ENCODE measurements at regions not wholly inside any gene's neighbourhood (a gene's known extent, or its start where the extent isn't known, plus 50 kb on each side); places are given as distances from the start of the nearest gene placed in this dataset.

DNA sequence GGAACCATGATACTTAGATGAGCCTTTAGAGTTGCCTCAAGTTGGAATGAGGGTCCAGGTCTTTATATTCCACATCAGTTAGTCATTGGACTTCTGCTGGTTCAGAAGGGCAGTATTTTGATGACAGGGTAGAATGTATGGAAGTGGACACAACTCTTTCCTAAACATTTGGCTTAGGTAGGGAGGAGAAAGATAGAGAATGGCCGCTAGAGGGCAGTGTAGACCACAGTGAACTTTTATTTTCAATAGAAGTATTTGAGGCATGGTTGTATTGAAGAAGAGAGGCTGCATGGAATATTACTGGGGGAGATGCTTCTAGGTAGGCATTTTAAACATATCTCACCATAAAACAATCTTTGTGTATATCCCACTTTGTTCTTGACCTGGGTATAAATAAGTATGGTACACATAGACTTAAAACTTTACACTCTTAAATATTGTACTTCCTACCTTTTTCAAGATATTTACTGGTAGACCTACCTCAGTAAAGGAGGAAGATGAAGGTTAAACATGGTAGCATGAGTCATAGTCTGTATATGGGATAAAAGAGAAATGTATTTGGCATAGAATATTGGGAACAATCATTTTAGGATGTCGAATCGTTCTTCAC is 497.6 kb upstream of the FAM98A start:
- no TSS peak for BruUV-seq (replicated peaks)
- Histone ChIP-seq H3K27ac (ENCODE audit: low read depth, low read length, poor library complexity, severe bottlenecking) (no peak overlapping the region), H3K9me3 (ENCODE audit: low read depth, low read length, poor library complexity, severe bottlenecking) (no peaks in the 10 kb centered on the region), H3K4me1 (ENCODE audit: insufficient read depth, low read length, poor library complexity, severe bottlenecking) (no peaks in the 10 kb centered on the region), H3K36me3 (ENCODE audit: insufficient read depth, low read length, poor library complexity, severe bottlenecking) (no peaks in the 10 kb centered on the region), H3K4me3 (ENCODE audit: low read depth, low read length, poor library complexity, severe bottlenecking) (no peak overlapping the region), H3K27me3 (replicated peaks; ENCODE audit: insufficient read depth, low read depth, low read length, poor library complexity) (no peaks in the 10 kb centered on the region)
- POLR2A ChIA-PET (ENCODE audit: low non-redundant PET): no interaction called here
- intact Hi-C loops (cut with micrococcal nuclease; ENCODE audit: unreplicated experiment): loop anchor here (5.0 to 10.0 kb wide), 6 partner anchors 84 to 641 kb away; no protein-coding TSS in a partner anchor
- TF ChIP-seq EZH2 (IDR thresholded peaks at IDR 0.05; ENCODE audit: borderline replicate concordance, low read depth, low read length, poor library complexity, severe bottlenecking): no peak
- TF ChIP-seq, protein P1, sequence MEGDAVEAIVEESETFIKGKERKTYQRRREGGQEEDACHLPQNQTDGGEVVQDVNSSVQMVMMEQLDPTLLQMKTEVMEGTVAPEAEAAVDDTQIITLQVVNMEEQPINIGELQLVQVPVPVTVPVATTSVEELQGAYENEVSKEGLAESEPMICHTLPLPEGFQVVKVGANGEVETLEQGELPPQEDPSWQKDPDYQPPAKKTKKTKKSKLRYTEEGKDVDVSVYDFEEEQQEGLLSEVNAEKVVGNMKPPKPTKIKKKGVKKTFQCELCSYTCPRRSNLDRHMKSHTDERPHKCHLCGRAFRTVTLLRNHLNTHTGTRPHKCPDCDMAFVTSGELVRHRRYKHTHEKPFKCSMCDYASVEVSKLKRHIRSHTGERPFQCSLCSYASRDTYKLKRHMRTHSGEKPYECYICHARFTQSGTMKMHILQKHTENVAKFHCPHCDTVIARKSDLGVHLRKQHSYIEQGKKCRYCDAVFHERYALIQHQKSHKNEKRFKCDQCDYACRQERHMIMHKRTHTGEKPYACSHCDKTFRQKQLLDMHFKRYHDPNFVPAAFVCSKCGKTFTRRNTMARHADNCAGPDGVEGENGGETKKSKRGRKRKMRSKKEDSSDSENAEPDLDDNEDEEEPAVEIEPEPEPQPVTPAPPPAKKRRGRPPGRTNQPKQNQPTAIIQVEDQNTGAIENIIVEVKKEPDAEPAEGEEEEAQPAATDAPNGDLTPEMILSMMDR (conservative IDR thresholded peaks at IDR 0.05; ENCODE audit: low read depth, low read length): peak; percentile 81
- CTCF ChIA-PET: no interaction called here
- peak; percentile 79 for DNase-seq (ENCODE audit: low spot score)

DNA sequence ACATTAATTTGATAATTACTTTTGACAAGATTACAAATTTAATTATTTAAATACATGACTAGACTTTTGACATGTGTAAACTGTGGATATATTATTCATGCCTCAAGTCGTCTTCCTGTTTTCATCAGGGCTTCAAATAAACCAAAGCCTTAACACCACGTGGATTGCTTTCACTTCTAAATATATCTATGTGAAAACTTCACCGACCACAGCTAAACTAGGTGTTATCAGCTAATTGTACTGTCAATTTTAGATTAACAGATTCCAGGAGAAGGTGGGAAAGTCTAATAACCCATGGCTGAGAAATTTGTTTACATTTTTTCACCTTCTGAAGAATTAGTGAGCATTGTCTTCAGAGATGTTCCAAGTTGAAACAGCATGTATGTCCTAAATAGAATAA is 494.7 kb upstream of the FAM98A start:
- CTCF ChIA-PET: no interaction called here
- no peaks in the 10 kb centered on the region for H3K27me3 ChIP-seq (replicated peaks; ENCODE audit: insufficient read depth, low read depth, low read length, poor library complexity)
- no peaks in the 10 kb centered on the region for H3K9me3 ChIP-seq (ENCODE audit: low read depth, low read length, poor library complexity, severe bottlenecking)
- intact Hi-C loops (cut with micrococcal nuclease; ENCODE audit: unreplicated experiment): loop anchor here (2.0 to 10.0 kb wide), 3 partner anchors 309 to 1317 kb away; no protein-coding TSS in a partner anchor
- H3K36me3 ChIP-seq (ENCODE audit: insufficient read depth, low read length, poor library complexity, severe bottlenecking): no peaks in the 10 kb centered on the region
- no peak overlapping the region for H3K27ac ChIP-seq (ENCODE audit: low read depth, low read length, poor library complexity, severe bottlenecking)
- POLR2A ChIA-PET (ENCODE audit: low non-redundant PET): no interaction called here
- no peak for DNase-seq (ENCODE audit: low spot score)
- no TSS peak for BruUV-seq (replicated peaks)
- TF ChIP-seq, protein P1 (conservative IDR thresholded peaks at IDR 0.05; ENCODE audit: low read depth, low read length): no peak
- no peak for TF ChIP-seq EZH2 (IDR thresholded peaks at IDR 0.05; ENCODE audit: borderline replicate concordance, low read depth, low read length, poor library complexity, severe bottlenecking)
- no peak overlapping the region for H3K4me3 ChIP-seq (ENCODE audit: low read depth, low read length, poor library complexity, severe bottlenecking)
- H3K4me1 ChIP-seq (ENCODE audit: insufficient read depth, low read length, poor library complexity, severe bottlenecking): no peaks in the 10 kb centered on the region

DNA sequence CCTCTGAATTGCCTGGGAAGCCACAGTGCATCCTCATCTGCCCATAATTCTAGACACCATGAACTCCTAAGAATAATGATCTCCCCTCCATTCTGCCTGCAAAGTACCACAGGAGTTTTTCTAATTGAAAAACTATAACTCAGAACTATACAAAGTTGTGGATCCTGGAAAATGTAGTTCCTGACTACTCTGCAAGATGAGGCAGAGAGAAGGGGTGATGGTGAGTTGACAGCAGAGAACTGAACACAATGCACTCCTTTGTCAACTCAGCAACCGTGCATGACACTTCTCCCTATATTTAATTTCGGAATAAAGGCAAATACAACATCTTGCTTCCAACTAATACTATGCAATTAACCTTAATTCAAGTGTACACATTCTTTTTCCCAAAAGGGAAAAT is 471.1 kb upstream of the FAM98A start:
- H3K9me3 ChIP-seq (ENCODE audit: low read depth, low read length, poor library complexity, severe bottlenecking): no peaks in the 10 kb centered on the region
- ChIA-PET CTCF (no interaction called here), POLR2A (ENCODE audit: low non-redundant PET) (no interaction called here)
- no peak overlapping the region for H3K27ac ChIP-seq (ENCODE audit: low read depth, low read length, poor library complexity, severe bottlenecking)
- no peaks in the 10 kb centered on the region for H3K36me3 ChIP-seq (ENCODE audit: insufficient read depth, low read length, poor library complexity, severe bottlenecking)
- TF ChIP-seq, protein P1 (conservative IDR thresholded peaks at IDR 0.05; ENCODE audit: low read depth, low read length): no peak
- no peak for TF ChIP-seq EZH2 (IDR thresholded peaks at IDR 0.05; ENCODE audit: borderline replicate concordance, low read depth, low read length, poor library complexity, severe bottlenecking)
- no peaks in the 10 kb centered on the region for H3K27me3 ChIP-seq (replicated peaks; ENCODE audit: insufficient read depth, low read depth, low read length, poor library complexity)
- H3K4me1 ChIP-seq (ENCODE audit: insufficient read depth, low read length, poor library complexity, severe bottlenecking): no peaks in the 10 kb centered on the region
- no peak for DNase-seq (ENCODE audit: low spot score)
- H3K4me3 ChIP-seq (ENCODE audit: low read depth, low read length, poor library complexity, severe bottlenecking): no peak overlapping the region
- no TSS peak for BruUV-seq (replicated peaks)
- intact Hi-C loops (cut with micrococcal nuclease; ENCODE audit: unreplicated experiment): no loop called here
